Neuronal stem cell (in vitro differentiated cells): ENCODE measurements at regions not wholly inside any gene's neighbourhood (a gene's known extent, or its start where the extent isn't known, plus 50 kb on each side); places are given as distances from the start of the nearest gene placed in this dataset.

ENCODE experiments used
- DNase-seq: peaks from one replicate; pipeline ENCODE4 v3.0.0-alpha.2; 2013; ENCODE audit warnings: low spot score
- H2AFZ ChIP-seq: one replicate; pipeline ENCODE4 v1.6.1; 2013; ENCODE audit warnings: mild to moderate bottlenecking, low read length, inconsistent platforms
- H2AK5ac ChIP-seq: 2 replicates; pipeline ENCODE4 v1.6.1; 2013; ENCODE audit warnings: low read depth, mild to moderate bottlenecking, inconsistent platforms, low read length, moderate library complexity, mixed read lengths
- H2BK120ac ChIP-seq: 2 replicates; pipeline ENCODE4 v1.6.1; 2013; ENCODE audit warnings: low read depth, mild to moderate bottlenecking, inconsistent platforms, low read length, moderate library complexity, mixed read lengths
- H2BK12ac ChIP-seq: one replicate; pipeline ENCODE4 v1.6.1; 2013; ENCODE audit warnings: low read length, inconsistent platforms
- H2BK15ac ChIP-seq: 2 replicates; pipeline ENCODE4 v1.6.1; 2013; ENCODE audit warnings: mild to moderate bottlenecking, low read length, inconsistent platforms, mixed read lengths
- H2BK5ac ChIP-seq: one replicate; pipeline ENCODE4 v1.6.1; 2013; ENCODE audit warnings: inconsistent platforms, mild to moderate bottlenecking, low read length, moderate library complexity
- H3K14ac ChIP-seq: one replicate; pipeline ENCODE4 v1.6.1; 2013; ENCODE audit warnings: low read length, inconsistent platforms
- H3K18ac ChIP-seq: 2 replicates; pipeline ENCODE4 v1.6.1; 2013; ENCODE audit warnings: low read length, inconsistent platforms
- H3K23ac ChIP-seq: 2 replicates; pipeline ENCODE4 v1.6.1; 2013; ENCODE audit warnings: low read depth, mild to moderate bottlenecking, mixed read lengths, low read length, inconsistent platforms; ENCODE audit not compliant: poor library complexity
- H3K27ac ChIP-seq: replicated peaks from 3 replicates; pipeline ENCODE4 v1.5.1; 2013; ENCODE audit warnings: low read length, inconsistent platforms
- H3K27me3 ChIP-seq, 3 experiments: 2 replicates each; pipeline ENCODE4 v1.6.1; 2013; ENCODE audit warnings: low read length in 3 of 3, mild to moderate bottlenecking in 2 of 3, inconsistent platforms in 1 of 3, low read depth in 1 of 3, mixed read lengths in 1 of 3, moderate library complexity in 1 of 3; ENCODE audit not compliant: control insufficient read depth in 3 of 3, insufficient read depth in 3 of 3
- H3K36me3 ChIP-seq, 2 donors: replicated peaks in 1 of 2; 2 replicates each; pipeline ENCODE4 v1.6.1; 2013; ENCODE audit warnings: low read length in 2 of 2; ENCODE audit not compliant: control insufficient read depth in 2 of 2, insufficient read depth in 2 of 2
- H3K4ac ChIP-seq: 2 replicates; pipeline ENCODE4 v1.6.1; 2013; ENCODE audit warnings: inconsistent platforms, mild to moderate bottlenecking, low read length, moderate library complexity
- H3K4me1 ChIP-seq, 2 donors: 1 replicate in 1 of 2; 2 replicates in 1 of 2; pipeline ENCODE4 v1.6.1; 2013; ENCODE audit warnings: low read length in 2 of 2, low read depth in 1 of 2; ENCODE audit not compliant: control insufficient read depth in 2 of 2, insufficient read depth in 1 of 2
- H3K4me2 ChIP-seq: one replicate; pipeline ENCODE4 v1.6.1; 2013; ENCODE audit warnings: mild to moderate bottlenecking, low read length, inconsistent platforms; ENCODE audit not compliant: insufficient read depth, poor library complexity, severe bottlenecking
- H3K4me3 ChIP-seq, 2 donors: 2 replicates each; pipeline ENCODE4 v1.5.1; 2013; ENCODE audit warnings: low read length in 2 of 2, mild to moderate bottlenecking in 2 of 2, inconsistent platforms in 1 of 2, moderate library complexity in 1 of 2
- H3K79me1 ChIP-seq: one replicate; pipeline ENCODE4 v1.6.1; 2013; ENCODE audit warnings: low read depth, mild to moderate bottlenecking, inconsistent platforms, low read length, moderate library complexity
- H3K9ac ChIP-seq: one replicate; pipeline ENCODE4 v1.6.1; 2013; ENCODE audit warnings: mild to moderate bottlenecking, low read depth, low read length, inconsistent platforms; ENCODE audit not compliant: poor library complexity
- H3K9me3 ChIP-seq, 2 donors: replicated peaks in 1 of 2; 2 replicates each; pipeline versions ENCODE3 to v1.6.1; 2013; ENCODE audit warnings: low read length in 2 of 2, mild to moderate bottlenecking in 2 of 2, inconsistent platforms in 1 of 2, low read depth in 1 of 2, mixed read lengths in 1 of 2, moderate library complexity in 1 of 2; ENCODE audit not compliant: control insufficient read depth in 2 of 2, insufficient read depth in 1 of 2
- H4K8ac ChIP-seq: one replicate; pipeline ENCODE4 v1.6.1; 2013; ENCODE audit warnings: low read depth, mild to moderate bottlenecking, inconsistent platforms, low read length, moderate library complexity
- H4K91ac ChIP-seq: one replicate; pipeline ENCODE4 v1.6.1; 2013; ENCODE audit warnings: low read length, low read depth, mild to moderate bottlenecking, inconsistent platforms; ENCODE audit not compliant: poor library complexity
- WGBS, 2 donors: extraction: QIAGEN DNeasy Blood & Tissue Kit; methylation state at CpG; one replicate each; pipeline ENCODE4 v1.1.7; 2013; ENCODE audit warnings: missing lambda C conversion rate in 2 of 2, mixed read lengths in 1 of 2; ENCODE audit not compliant: insufficient read length in 2 of 2, insufficient replicate concordance in 1 of 2; ENCODE audit errors: extremely low coverage in 2 of 2; 5-methylcytosine and 5-hydroxymethylcytosine counted together

- Histone ChIP-seq H2AFZ (no peak overlapping the region), H3K27ac (no peak overlapping the region), H2BK12ac (no peak overlapping the region), H2BK15ac (no peak overlapping the region), H3K9ac (no peak overlapping the region), H4K8ac (no peak overlapping the region), H3K4ac (no peak overlapping the region), H3K36me3 (no peaks in the 10 kb centered on the region), H2AK5ac (no peak overlapping the region), H3K79me1 (no peaks in the 10 kb centered on the region), H3K4me3 (no peak overlapping the region), H3K23ac (no peak overlapping the region), H2BK120ac (no peak overlapping the region), H3K18ac (no peak overlapping the region), H3K9me3 (no peaks in the 10 kb centered on the region), H2BK5ac (no peak overlapping the region), H4K91ac (no peak overlapping the region), H3K27me3 (peaks cover 0 to 7% (median 0%) of the 10 kb centered on the region in 3 experiments), H3K4me2 (no peak overlapping the region), H3K14ac (no peak overlapping the region), H3K4me1 (no peaks in the 10 kb centered on the region)
- WGBS, 2 donors: no CpG with 5 or more reads among the region's 2 CpGs
- DNase-seq: no peak
These were observed 271.3 kb upstream of the N4BP1 start for GRCh38 chr16:48881272-48881671.

GRCh38 chr16:48879223-48880122 is 269.5 kb upstream of the N4BP1 start:
- H3K4me1 ChIP-seq: no peaks in the 10 kb centered on the region
- no peaks in the 10 kb centered on the region for H3K9me3 ChIP-seq
- no peak overlapping the region for H2BK120ac ChIP-seq
- no peak overlapping the region for H2AK5ac ChIP-seq
- no peaks in the 10 kb centered on the region for H3K36me3 ChIP-seq
- H3K79me1 ChIP-seq: no peaks in the 10 kb centered on the region
- no peak overlapping the region for H4K8ac ChIP-seq
- H2BK5ac ChIP-seq: no peak overlapping the region
- H3K9ac ChIP-seq: no peak overlapping the region
- no peak overlapping the region for H3K18ac ChIP-seq
- H3K4me3 ChIP-seq: no peak overlapping the region
- no peak for DNase-seq
- H3K14ac ChIP-seq: no peak overlapping the region
- WGBS, 2 donors: no CpG with 5 or more reads among the region's 14 CpGs
- no peak overlapping the region for H2AFZ ChIP-seq
- H3K4me2 ChIP-seq: no peak overlapping the region
- no peak overlapping the region for H3K23ac ChIP-seq
- H3K27me3 ChIP-seq: peaks cover 0 to 7% (median 0%) of the 10 kb centered on the region in 3 experiments
- H2BK12ac ChIP-seq: no peak overlapping the region
- no peak overlapping the region for H3K4ac ChIP-seq
- H2BK15ac ChIP-seq: no peak overlapping the region
- H4K91ac ChIP-seq: no peak overlapping the region
- H3K27ac ChIP-seq: no peak overlapping the region

GRCh38 chr16:48877946-48878345 is 268.0 kb upstream of the N4BP1 start:
- no peak overlapping the region for H4K91ac ChIP-seq
- no peak overlapping the region for H3K9ac ChIP-seq
- H3K79me1 ChIP-seq: no peaks in the 10 kb centered on the region
- no peak overlapping the region for H2BK120ac ChIP-seq
- H3K27ac ChIP-seq: no peak overlapping the region
- H3K27me3 ChIP-seq: peaks cover 0 to 7% (median 0%) of the 10 kb centered on the region in 3 experiments
- H2BK12ac ChIP-seq: no peak overlapping the region
- H3K18ac ChIP-seq: no peak overlapping the region
- H3K14ac ChIP-seq: no peak overlapping the region
- no peak overlapping the region for H3K4me3 ChIP-seq
- no peaks in the 10 kb centered on the region for H3K4me1 ChIP-seq
- no peaks in the 10 kb centered on the region for H3K9me3 ChIP-seq
- DNase-seq: no peak
- H2BK5ac ChIP-seq: no peak overlapping the region
- no peak overlapping the region for H2AFZ ChIP-seq
- no peak overlapping the region for H2AK5ac ChIP-seq
- no peak overlapping the region for H3K4me2 ChIP-seq
- H3K4ac ChIP-seq: no peak overlapping the region
- no peaks in the 10 kb centered on the region for H3K36me3 ChIP-seq
- H2BK15ac ChIP-seq: no peak overlapping the region
- H4K8ac ChIP-seq: no peak overlapping the region
- WGBS, 2 donors: no CpG with 5 or more reads among the region's 3 CpGs
- H3K23ac ChIP-seq: no peak overlapping the region

GRCh38 chr16:48870141-48870540 is 260.2 kb upstream of the N4BP1 start:
- no peak overlapping the region for H3K14ac ChIP-seq
- H3K4ac ChIP-seq: no peak overlapping the region
- H2BK12ac ChIP-seq: no peak overlapping the region
- no peak overlapping the region for H4K91ac ChIP-seq
- H3K23ac ChIP-seq: no peak overlapping the region
- H2BK5ac ChIP-seq: no peak overlapping the region
- no CpG with 5 or more reads among the region's 2 CpGs for WGBS, 2 donors
- H3K4me2 ChIP-seq: no peak overlapping the region
- H3K18ac ChIP-seq: no peak overlapping the region
- H3K79me1 ChIP-seq: no peaks in the 10 kb centered on the region
- H2AK5ac ChIP-seq: no peak overlapping the region
- no peaks in the 10 kb centered on the region for H3K36me3 ChIP-seq
- no peak overlapping the region for H3K9ac ChIP-seq
- no peak overlapping the region for H3K27ac ChIP-seq
- H3K4me3 ChIP-seq: no peak overlapping the region
- no peak overlapping the region for H2BK120ac ChIP-seq
- H3K4me1 ChIP-seq: no peaks in the 10 kb centered on the region
- H3K27me3 ChIP-seq: no peaks in the 10 kb centered on the region
- DNase-seq: no peak
- no peak overlapping the region for H4K8ac ChIP-seq
- no peak overlapping the region for H2AFZ ChIP-seq
- no peak overlapping the region for H2BK15ac ChIP-seq
- no peaks in the 10 kb centered on the region for H3K9me3 ChIP-seq
